GM18873 (cell line): ENCODE measurements at regions not wholly inside any gene's neighbourhood (a gene's known extent, or its start where the extent isn't known, plus 50 kb on each side); places are given as distances from the start of the nearest gene placed in this dataset.
"Not testable (repeated sequence)": the region's sequence is repeated elsewhere in the genome, so short reads cannot be mapped to it uniquely, and the experiment has no call there.

Experiments used
- ATAC-seq: cut with Tn5 transposase; IDR thresholded peaks from one replicate; pipeline ENCODE4 v1.9.1; 2021; ENCODE audit warnings: mild to moderate bottlenecking, moderate library complexity, moderate number of reproducible peaks; ENCODE audit not compliant: unreplicated experiment, low FRiP score

DNA sequence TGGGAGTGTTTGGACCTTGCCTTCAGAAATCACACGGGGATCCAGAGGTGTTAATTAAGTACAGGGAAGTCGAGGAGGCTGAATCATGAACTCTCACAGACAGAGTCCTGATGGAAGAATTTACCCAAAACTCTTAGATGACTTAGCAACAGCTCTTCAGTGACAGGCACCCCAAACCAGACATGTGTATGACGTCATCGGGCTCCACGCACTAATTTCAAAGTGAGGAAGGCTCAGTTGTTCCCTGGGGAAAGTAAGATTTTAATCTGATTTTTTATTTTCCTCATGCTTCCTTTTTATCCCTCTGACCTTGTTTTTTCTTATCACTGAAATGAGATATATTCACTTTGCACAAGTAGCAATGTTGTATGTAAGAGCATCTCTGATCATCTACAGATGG lies 1363.5 kb downstream of the AACS start:
- no peak for ATAC-seq

DNA sequence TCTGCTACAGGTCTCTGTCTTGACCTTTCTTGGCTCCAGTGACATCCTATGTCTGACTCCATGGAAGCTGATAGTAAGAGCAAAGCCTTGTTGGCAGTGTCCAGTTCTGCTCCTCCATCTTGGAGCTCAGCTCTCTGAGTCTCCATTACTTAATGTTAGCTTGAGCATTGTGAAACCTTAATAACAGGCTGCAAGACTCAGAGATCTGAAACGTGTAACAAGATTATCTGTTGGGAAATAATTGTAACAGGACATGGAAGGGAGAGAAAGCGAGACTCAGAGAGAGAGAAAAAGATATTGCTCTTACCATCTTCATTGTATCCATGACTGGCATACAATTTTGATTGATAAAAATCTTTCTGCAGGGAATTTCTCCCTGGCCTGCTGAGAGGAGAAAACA lies 1365.7 kb downstream of the AACS start:
- no peak for ATAC-seq

DNA sequence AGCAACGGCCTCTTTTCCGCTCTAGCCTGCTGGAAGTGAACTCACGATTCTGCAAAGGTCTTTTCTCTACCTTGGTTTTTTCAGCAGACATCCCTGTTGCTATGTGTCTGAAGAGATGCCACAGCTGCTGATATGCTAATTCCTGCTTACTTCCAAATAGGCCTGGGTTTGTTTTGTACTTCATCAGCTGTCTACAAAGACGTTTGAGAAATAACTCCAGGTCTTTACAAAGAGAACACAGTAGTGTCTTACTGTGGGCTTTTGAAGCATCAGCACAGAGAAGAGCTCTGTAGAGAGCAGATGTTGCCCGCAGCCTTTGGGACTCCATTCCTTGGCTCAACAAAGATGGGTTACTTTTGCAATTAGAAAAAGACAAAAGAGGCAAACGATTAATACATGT lies 1366.5 kb downstream of the AACS start:
- no peak for ATAC-seq

DNA sequence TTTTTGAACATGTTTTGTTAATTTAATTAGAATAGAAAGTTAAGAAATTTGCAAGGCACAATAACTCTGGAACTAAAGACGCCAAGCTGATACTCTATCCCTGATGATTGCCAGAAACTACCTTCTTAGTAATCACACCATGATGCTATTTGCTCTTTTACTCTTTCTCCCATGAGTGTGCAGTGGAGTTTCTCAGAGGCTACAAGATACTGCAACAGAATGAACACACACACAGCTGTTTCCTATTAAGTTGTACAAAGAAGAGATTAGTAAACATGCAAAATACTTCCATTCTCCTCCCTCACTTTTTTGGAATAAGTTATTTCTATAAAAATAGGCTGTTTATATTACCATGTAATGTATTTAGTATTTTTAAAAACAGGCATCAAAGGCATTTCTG lies 1367.5 kb downstream of the AACS start:
- ATAC-seq: no peak

DNA sequence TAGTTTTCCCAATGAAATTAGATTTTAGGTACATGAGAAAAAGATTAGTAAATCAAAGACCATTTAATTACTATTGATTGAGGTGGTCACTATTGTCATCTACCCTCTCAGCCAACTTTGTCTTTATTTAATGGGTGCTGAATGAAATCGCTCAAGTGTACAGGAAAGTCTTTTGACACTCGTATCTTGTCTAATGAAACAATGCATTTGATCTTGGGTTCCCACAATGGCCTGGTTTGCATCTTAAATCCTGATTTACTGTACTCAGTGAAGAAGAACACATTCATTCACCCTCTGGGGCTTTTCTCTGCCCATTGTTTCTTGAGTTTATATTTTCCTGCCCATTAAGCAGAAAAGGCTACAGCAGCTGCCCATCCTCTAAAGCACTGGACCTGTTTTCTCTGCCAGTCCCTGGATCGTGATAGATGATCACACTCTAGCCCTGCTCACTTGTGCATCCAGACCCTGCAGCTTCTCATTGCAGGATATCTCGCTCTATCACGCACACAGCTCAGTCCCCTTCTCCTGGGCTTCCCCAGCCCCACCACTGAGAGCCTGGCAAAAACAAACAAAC lies 1369.3 kb downstream of the AACS start:
- no peak for ATAC-seq

DNA sequence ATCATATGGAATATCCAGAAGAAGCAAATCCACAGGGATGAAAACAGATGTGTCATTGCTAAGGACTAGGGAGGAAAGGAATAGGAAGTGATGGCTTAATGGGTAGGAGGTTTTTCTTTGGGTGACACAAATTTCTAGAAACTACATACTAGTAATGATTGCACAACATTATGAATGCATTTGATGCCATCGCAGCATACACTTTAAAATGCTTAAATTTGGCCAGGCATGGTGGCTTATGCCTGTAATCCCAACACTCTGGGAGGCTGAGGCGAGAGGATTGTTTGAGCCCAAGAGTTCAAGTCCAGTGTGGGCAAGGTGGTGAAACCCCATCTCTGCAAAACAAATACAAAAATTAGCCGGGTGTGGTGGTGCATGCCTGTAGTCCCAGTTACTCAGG lies 1370.8 kb downstream of the AACS start:
- ATAC-seq: no peak

DNA sequence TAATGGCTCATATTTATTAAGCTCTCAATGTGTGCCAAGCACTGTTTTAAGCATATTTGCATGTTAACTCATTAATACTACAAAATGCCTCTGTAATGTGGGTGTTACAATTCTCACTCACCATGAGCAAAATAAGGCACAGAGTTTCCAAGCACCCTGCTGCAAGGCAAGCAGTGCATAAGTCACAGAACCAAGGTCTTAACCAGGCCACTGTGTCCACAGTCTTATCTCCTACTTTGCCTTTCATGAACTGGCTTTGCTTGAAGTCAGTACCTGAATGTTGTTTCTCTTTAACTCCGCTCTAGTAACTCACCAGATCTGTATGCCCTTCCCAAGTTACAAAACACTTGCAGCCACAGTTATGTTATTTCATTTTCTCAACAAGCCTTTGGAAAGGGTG lies 1372.7 kb downstream of the AACS start:
- ATAC-seq: no peak

DNA sequence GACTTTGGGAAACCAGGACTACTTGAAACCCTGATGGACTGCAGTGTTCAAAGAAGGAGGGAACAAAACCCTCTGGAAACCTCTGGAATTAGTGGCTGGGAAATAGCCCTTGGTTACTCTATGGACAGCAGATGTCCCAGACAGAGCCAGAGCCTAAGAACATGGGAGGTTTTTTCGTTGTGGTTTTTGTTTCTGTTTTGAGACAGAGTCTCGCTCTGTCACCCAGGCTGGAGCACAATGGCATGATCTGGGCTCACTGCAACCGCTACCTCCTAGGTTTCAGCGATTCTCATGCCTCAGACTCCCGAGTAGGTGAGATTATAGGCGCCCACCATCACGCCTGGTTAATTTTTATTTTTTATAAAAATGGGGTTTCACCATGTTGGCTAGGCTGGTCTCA lies 1378.7 kb downstream of the AACS start:
- ATAC-seq: no peak

DNA sequence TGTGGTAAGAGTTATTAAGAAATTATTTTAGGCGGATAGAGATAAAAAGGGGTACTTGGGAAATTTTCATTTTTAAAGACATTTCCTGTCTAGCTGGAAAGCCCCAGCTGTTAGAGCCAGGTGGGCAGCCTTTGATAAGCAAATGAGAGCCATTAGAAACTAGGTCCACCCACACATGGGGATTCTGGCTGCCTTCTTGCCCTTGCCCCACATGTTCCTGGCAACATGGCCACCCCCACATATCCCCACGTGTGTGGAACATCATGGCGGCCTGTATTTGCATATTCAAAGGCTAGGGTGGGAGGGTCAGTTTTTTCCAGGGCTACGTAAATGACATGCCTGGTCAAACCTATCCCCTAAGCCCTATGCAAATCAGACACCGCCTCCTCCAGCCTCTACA lies 1382.1 kb downstream of the AACS start:
- no peak for ATAC-seq

DNA sequence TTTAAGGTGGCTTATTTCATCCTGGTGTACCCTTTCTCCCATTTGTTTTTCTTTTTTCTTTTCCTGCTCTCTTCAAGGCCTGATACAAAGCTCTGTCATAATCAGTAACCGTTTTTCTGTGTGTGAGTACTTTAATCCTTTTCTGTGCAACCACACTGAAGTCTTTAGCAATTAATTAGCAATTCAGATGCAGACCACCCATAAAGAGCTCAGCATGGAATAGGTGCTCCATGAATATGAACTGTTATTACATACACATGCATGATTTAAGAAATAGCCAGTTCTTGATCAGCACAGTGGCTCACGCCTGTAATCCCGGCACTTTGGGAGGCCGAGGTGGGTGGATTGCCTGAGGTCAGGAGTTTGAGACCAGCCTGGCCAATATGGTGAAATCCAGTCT lies 1386.6 kb downstream of the AACS start:
- no peak for ATAC-seq

DNA sequence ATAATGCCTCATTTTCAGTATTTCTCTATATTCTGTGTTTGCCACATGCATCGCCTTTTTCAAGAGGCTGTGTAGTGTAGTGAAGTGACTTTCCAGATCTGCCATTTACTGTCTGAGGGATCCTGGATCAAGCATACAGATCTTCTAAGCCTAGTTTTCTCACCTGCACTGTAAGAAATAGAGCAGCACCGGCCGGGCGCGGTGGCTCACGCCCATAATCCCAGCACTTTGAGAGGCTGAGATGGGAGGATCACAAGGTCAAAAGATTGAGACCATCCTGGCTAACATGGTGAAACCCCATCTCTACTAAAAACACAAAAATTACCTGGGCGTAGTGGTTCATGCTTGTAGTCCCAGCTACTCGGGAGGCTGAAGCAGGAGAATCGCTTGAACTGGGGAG lies 1387.5 kb downstream of the AACS start:
- not testable (repeated sequence) for ATAC-seq

DNA sequence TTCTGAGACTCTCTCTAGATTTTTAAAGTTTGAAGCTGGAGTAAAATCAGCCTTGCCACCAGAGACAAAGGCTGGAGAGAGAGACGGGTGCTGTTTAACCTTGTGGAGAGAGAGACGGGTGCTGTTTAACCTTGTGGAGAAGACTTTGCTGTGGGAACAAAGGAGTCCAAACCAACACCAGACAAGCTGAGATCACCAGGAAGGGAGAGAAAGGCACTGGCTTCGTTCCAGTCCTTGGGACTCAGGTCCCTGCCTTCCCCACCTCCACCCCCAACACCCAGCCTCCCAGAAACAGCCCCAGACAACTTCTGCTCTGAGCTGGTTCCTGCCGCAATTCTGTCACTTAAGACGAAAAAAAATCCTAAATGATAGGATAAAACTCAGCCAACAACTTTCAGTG lies 1389.3 kb downstream of the AACS start:
- no peak for ATAC-seq

DNA sequence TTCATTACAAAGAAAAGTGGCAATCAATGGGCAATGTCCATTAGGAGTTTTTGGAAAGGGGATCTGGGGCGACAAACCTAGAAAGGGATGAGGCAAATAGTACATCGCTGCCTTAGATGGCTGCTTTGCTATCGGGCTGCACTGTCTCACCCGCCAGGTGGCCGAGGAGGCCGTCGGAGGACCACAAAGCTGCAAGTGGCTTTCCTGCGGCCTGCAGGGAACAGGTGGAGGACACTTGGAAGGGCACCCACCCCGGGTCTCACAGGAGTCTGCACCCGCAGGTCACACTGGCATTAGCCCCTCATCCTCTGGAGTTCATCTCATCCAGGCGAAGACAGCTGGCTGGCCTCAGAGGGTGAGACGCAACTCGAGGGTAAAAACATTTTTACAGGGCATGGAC lies 1392.5 kb downstream of the AACS start:
- no peak for ATAC-seq

DNA sequence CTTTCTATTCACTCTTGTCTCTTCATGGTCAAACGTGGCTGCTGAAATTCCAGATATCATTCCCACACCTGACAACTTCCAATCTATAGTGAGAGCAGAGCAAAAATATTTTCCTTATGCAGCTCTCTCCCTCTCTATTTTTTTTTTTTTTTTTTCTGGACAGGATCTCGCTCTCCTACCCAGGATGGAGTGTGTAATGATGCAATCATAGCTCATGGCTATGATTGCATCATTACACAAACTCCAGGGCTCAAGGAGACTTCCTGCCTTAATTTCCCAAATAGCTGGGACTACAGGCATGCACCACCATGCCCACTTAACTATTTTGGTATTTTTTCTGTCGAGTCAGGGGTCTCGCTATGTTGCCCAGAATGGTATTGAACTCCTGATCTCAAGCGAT lies 1398.9 kb downstream of the AACS start:
- ATAC-seq: no peak

DNA sequence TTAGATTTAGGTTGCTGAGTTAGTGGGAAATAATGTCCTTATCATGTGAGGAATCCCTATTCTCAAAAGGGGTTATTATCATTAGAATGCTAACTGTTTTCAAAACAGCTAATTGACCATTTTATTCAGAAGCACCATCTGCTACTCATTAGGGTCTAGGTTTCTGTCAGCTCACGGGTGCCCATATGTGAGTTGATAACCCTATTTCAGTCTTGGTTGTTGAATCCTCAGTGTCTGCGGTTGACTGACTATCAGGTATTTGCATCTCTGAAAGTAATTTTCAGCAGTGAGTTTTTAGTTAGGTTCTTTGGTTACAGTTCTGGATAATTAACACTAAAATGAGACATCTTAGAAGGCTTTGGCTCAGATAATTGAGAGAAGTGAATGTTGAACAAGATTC lies 1404.0 kb downstream of the AACS start:
- ATAC-seq: no peak

DNA sequence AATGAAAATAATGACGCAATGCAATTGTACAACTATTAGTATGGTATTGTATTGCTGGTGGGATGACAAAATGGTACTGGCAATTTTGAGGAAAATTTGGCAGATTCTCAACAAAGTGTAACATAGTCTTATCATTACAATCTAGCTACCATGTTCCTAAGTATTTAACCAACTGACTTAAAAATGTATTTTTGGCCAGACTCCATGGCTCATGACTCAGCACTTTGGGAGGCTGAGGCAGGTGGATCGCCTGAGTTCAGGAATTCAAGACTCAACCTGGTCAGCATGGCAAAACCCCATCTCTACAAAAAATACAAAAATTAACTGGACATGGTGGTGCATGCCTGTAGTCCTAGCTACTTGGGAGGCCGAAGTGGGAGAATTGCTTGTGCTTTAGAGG lies 1409.5 kb downstream of the AACS start:
- ATAC-seq: no peak

DNA sequence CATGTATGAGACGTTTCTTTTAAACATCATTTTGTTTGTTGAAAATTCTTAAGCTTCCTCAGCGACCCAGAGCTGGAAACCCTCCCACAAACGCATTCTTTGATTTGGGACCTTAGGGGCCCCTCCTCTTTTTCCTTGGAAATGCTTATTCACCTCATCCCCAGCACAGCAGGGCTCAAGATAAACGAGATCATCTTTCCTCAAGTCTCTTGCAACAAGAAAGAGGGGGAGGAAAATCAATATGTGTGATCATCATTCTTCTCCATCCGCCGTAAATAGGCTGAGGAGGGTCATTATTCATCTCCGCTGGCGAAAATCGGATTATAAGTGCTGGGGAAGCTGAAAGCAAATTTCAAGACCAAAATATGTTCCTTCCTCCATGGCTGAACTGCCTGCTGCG lies 1415.2 kb downstream of the AACS start:
- no peak for ATAC-seq

DNA sequence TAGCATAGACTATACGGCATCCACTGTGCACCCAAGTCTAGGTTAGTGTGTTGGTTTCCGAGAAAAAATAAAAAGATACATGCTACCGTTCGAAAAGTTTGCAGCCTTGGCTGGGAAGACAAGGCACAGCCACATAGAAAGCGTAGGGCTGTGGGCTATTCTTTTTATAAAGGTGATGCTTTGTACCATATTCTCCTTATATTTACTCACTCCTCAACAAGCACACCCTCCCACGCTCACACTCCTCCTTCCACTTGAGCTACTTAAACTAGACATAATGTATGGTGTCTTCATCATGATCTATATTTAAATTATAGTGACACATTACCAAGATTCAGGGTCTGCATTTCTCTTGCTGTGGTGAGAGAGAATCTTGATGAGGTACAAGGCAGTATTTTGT lies 1416.5 kb downstream of the AACS start:
- no peak for ATAC-seq

DNA sequence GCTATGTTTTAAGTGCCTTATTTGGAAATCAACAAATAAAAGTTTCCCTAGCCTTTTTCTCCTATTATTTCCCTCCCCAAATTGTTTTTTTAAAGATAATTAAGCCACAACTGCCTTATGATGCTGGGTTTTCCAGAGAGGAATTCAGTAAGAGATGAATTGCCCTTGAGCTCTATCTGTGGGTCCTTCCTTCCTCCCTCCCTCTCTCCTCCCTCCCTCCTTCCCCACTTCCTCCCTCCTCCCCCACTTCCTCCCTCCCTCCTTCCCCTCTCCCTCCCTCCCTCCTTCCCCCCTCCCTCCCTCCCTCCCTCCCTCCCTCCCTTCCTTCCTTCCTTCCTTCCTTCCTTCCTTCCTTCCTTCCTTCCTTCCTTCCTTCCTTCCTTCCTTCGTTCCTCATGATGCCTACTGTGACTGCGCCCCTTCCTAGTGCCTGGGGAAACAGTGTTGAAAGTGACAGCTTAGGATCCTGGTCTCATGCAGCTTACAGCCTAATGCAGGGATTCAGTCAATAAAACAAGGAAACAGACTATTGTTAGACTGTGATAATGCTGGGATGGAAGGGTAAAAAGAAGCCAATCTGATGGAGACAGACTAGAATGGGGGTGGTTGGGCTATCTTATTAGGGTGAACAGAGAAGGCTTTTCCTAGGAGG lies 1417.1 kb downstream of the AACS start:
- no peak for ATAC-seq

DNA sequence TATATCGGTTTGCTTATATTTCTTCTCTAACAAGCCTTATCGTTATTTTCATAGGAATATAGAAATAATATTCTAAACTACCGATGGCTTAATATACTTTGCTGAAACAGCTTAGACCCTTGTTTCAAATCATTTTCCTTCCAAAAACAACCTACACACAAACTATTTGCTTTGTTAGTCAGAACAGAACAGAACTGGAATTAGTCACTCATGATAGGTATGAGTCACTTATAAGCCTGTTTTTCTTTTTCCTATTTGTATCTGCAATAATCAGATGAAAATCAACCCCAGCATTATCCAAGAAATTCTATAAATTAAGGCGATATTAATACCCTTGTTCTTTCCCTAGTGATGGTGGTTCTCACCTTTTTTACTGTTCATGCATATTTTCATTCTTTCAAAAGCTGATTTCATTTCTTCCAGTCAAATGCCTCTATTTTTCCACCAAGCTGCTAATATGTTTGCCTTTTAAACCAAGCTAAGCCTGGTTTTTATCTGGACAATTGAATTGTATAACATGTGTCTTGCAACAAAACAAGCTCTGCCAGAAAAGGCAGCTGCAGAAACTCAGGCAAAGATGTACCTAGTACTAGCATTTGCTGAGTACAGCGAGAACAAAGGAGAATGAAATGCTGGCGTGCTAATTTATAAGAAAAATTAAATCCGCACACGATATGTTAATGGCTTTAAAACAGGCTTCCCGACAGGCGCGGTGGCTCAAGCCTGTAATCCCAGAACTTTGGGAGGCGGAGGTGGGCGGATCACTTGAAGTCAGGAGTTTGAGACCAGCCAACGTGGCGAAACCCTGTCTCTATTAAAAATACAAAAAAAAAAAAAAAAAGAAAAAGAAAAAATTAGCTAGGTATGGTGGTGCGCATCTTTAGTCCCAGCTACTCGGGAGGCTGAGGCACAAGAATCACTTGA lies 1418.2 kb downstream of the AACS start:
- no peak for ATAC-seq

DNA sequence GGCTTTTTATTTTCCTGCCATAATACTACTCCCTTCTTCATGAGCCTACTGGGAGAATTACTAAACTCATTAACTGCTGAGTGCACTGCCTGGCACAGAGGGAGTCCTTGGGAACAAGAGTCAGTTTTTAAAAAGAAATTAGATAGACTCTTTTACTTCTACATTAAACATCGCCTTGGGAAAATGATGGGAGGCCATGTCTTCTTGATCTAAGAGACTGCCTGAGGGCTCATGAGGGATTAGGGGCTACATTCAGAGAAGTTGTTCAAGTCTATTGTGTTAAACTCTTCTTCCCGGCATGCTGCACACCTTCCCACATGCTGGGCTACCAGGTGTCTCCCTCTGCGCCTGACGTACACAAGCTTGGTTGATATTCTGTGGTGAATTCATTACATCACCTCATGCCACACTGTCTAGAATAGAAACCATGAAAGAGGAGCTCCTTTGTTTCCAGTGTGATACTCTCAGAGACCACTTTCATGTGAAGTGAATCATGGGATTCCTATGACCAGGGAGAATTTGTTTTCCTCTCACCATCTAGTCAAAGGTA lies 1422.3 kb downstream of the AACS start:
- no peak for ATAC-seq
